ENCODE measurements at regions not wholly inside any gene's neighbourhood (a gene's known extent, or its start where the extent isn't known, plus 50 kb on each side); places are given as distances from the start of the nearest gene placed in this dataset.

DNA sequence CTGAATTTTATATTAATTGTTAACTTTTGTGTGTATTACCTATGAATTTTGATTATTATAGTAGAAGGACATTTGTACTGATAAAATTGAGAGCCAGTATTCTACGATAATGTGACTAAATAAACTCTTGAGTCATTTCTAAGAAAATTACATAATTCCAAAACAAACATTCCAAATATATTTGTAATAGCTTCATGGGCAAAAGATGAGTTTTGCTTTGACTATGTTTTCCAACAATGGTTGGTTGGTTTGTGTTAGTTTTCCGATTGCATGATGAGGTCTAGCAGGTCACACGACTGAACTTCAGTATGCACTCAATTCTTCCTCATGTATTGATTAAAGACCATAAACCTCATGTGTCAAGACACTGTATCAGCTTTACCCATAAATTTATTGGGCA, 71.7 kb upstream of the WDR75 start:
- DNase-seq (ENCODE audit: low spot score): no peak

DNA sequence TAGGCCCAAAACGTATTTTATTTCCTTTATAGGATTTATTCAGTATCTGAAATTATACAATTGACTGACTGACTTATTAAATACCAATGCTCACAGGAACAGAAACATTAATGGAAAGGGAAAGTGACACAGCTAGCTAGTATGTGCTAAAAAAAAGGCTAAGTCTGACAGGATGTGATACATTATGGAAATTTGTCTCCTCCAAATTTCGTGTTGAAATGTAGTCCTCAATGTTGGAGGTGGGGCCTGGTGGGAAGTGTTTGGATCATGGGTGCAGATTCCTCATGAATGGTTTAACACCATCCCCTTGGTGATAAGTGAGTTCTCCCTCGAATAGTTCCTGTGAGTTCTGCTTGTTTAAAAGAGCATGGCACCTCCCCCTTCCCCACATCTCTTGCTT, 70.6 kb upstream of the WDR75 start:
- no peak for DNase-seq (ENCODE audit: low spot score)

DNA sequence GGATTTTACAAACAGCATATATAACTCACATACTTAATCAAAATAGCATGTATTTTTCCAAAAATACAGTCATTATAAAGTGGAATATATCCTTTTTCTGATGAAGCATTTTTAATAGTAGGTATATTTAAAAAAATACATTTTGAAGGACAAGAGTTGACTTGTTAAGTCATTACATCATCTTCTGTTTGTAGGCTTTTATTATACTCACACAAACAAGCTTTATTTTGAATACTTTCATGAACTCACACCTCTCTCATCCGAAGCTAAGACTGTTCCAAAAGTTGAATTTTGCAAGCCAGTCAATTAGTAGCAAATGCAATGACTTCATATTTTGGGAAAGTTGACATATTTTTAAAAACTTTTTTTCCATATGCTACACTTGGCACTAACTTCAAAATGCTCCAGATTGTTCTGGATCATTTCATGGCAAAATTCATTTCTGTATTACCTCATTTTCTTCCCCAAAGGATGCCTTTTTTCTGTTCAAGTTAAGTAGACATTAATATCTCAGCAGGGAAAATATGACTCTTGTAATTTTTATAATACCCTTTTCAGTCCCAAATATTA, 68.5 kb upstream of the WDR75 start:
- no peak for DNase-seq (ENCODE audit: low spot score)

DNA sequence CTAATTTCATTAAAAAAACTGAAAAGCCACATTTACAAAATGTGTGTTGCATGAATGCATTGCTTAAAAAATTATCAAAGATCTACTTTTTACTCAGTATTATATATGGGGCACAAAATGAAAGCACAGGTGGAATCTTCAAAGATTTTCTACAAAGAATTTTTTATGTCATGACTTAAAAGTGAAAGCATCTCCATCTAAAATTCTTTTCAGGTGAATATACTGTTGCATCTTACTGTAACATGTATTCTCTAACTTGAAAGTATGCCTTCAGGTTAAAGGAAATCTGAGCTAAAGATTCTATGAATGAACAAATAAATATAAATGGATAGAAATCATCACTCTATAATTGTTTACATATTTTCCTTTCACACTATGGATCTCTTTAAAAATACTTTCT, 66.8 kb upstream of the WDR75 start:
- DNase-seq (ENCODE audit: low spot score): no peak

DNA sequence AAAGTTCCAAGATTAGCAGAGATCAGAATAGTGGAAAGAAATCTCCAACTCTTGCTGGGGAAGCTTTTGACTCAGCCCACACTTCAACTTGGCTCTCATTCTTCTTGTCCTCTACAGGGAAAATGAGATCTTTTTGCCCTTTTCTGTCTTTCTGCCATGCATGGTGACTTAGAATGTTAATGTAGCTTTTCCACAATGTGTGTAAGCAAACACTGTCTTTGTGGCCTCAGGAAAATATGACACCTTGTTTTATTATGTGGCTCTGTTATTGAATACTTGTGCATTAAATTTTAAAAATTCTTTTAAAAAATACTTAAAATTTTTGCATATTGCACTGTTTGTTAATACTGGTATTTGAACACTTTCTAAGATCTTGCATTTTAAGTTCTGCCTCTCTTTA, 65.4 kb upstream of the WDR75 start:
- no peak for DNase-seq (ENCODE audit: low spot score)

DNA sequence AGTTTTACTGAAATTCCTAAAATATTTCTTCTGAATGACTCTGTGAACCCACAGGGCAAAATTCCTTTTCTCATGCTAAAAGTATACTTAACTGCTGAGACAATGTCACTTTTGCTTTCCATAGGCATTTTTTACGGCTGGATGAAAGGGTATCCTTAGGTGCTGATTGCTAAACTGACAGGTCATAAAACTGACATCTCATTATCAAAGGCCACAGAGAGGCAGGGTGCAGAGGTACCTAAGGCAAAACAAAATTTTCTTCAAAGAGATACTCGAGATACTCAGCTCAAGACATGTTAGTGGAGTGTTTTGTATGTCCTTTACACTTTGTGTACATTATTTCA, 62.0 kb upstream of the WDR75 start:
- DNase-seq (ENCODE audit: low spot score): no peak

DNA sequence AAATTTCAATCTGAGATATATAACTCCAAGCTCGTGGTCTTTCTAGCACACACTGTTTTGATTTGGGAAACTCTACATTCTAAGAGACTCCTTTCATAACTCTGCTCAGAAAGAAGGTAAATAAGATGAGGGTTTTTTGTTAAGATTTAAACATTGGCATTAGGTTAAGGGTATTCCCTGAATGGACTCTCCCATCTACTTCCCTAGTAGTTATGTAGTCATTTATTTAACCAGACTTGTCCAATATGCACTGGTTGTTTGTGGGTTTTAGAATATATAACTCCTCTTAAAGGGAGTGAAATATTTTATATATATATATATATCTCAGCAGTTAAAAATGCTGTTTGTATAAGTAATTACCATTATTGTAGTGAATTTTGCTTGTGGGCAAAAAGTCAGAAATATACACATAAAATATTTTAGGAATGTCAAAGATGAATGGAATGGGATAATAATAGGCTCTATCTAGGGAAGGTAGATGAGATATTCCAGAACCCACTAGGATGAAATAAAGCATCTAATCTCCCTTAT, 61.5 kb upstream of the WDR75 start:
- DNase-seq (ENCODE audit: low spot score): no peak

DNA sequence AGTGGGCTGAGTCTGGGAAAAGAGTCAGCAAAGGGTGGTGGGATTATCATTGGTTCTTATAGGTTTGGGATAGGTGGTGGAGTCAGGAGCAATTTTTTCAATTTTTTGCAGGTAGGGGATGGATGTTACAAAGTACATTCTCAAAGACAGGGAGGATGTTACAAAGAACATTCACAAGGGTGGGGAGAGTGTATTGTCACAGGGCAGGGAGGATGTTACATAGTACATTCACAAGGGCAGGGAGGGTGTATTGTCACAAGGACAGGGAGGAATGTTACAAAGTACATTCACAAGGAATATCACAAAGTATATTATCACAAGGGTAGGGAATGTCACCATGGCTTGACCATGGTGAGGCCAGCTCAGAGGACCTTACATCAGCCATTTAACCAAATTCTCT, 58.6 kb upstream of the WDR75 start:
- DNase-seq (ENCODE audit: low spot score): no peak

DNA sequence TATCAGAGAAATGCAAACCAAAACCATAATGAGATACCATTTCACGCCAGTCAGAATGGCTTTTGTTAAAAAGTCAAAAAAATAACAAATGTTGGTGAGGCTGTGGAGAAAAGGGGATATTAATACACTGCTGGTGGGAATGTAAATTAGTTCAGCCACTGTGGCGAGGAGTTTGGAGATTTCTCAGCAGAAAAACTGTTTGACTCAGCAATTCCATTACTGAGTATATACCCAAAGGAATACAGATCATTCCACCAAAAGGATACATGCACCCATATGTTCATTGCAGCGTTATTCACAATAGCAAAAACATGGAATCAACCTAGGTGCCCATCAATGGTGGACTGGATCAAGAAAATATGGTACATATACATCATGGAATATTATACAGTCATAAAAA, 54.5 kb upstream of the WDR75 start:
- no peak for DNase-seq (ENCODE audit: low spot score)

DNA sequence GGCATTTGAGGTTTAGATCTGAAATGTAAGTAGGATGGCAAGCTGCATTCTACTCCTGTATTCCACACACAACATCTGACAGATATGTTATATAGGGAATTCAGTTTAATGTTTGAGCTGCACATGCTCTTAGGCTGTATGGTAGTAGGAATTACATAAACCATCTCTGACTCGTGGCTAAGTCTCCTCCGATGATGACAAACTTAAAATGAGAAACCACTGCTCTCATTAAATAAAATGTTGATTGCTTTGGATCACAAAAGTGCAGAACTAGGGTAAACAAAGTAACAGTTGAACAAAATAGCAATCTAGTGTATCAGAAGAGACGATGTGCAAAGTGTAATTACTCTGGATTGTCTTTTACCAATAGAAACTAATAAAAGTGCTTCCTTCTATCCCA, 50.1 kb upstream of the WDR75 start:
- DNase-seq (ENCODE audit: low spot score): no peak

All from pons (tissue), 1 donor.